HCT116 (cell line): ENCODE measurements at regions not wholly inside any gene's neighbourhood (a gene's known extent, or its start where the extent isn't known, plus 50 kb on each side); places are given as distances from the start of the nearest gene placed in this dataset.

Experiments used
- ATAC-seq: fragments of 200-7000 bp; cut with Tn5 transposase; 2 replicates; pipeline ENCODE4 v1.9.1; 2020; ENCODE audit warnings: mild to moderate bottlenecking, moderate library complexity
- BruUV-seq: library from RNA; stranded (reverse); fragments of 400-500 nt; replicated peaks from 2 replicates; lab custom pipeline; 2021; lab: Mats Ljungman, UMichigan
- CTCF ChIA-PET: fragments of 300-600 bp; sonication (Branson Sonifier 250); formaldehyde crosslinking; loops from one replicate; lab custom pipeline; 2021; ENCODE audit warnings: antibody characterized with exemption; lab: Charles Lee
- POLR2A ChIA-PET: fragments of 300-600, 350-600 bp; sonication (Branson Sonifier 250); formaldehyde crosslinking; loops from one replicate; lab custom pipeline; 2021; ENCODE audit warnings: antibody characterized with exemption; lab: Charles Lee
- RAD21 ChIA-PET, 2 experiments: fragments of 300-600 bp; sonication (Branson Sonifier 250); formaldehyde crosslinking; loops; one replicate each; lab custom pipeline; 2023; ENCODE audit warnings: low total read pairs in 2 of 2; ENCODE audit not compliant: uncharacterized antibody in 2 of 2, unreplicated experiment in 2 of 2, low non-redundant PET in 1 of 2; lab: Charles Lee
- DNase-seq: peaks from one replicate; pipeline ENCODE4 v3.0.0-alpha.2; 2010; ENCODE audit warnings: low read depth, low spot score
- H2AFZ ChIP-seq: fragments of 200-600 bp; shearing (Covaris generic), sonication (generic); 2 replicates; pipeline ENCODE4 v1.6.1; 2017; ENCODE audit warnings: low read depth, mixed run types, mixed read lengths, antibody characterized with exemption, low read length; ENCODE audit not compliant: poor library complexity, severe bottlenecking
- H3K27ac ChIP-seq: 2 replicates; pipeline ENCODE4 v1.5.1; 2012; ENCODE audit warnings: low read depth, low read length
- H3K27me3 ChIP-seq: fragments of 200-600 bp; sonication (generic); 2 replicates; pipeline ENCODE4 v1.6.1; 2016; ENCODE audit warnings: mixed run types, low read length, mixed read lengths; ENCODE audit not compliant: insufficient read depth
- H3K36me3 ChIP-seq, 2 experiments: fragments of 200-500 bp in 1 of 2; fragments of 200-600 bp in 1 of 2; sonication (Bioruptor generic) in 1 of 2; sonication (generic) in 1 of 2; 2 replicates each; pipeline versions ENCODE4 v1.5.1 to v1.6.1; 2014 to 2016; ENCODE audit warnings: low read length in 2 of 2, inconsistent platforms in 1 of 2, mixed read lengths in 1 of 2, mixed run types in 1 of 2; ENCODE audit not compliant: insufficient read depth in 2 of 2, control insufficient read depth in 1 of 2
- H3K4me1 ChIP-seq, 2 experiments: fragments of 200-600 bp in 1 of 2; sonication (generic) in 1 of 2; 2 replicates each; pipeline versions ENCODE4 v1.5.1 to v1.6.1; 2012 to 2017; ENCODE audit warnings: low read length in 2 of 2, inconsistent platforms in 1 of 2, mild to moderate bottlenecking in 1 of 2, mixed read lengths in 1 of 2, mixed run types in 1 of 2, moderate library complexity in 1 of 2; ENCODE audit not compliant: insufficient read depth in 2 of 2, control insufficient read depth in 1 of 2
- H3K4me2 ChIP-seq: fragments of 200-600 bp; sonication (generic); 2 replicates; pipeline ENCODE4 v1.6.1; 2017; ENCODE audit warnings: mixed run types, low read length, mixed read lengths
- H3K4me3 ChIP-seq, 2 experiments: fragments of 200-600 bp in 1 of 2; sonication (generic) in 1 of 2; replicated peaks in 1 of 2; 2 replicates each; pipeline ENCODE4 v1.5.1; 2011 to 2016; ENCODE audit warnings: low read length in 2 of 2, control low read depth in 1 of 2, low read depth in 1 of 2, mild to moderate bottlenecking in 1 of 2, mixed read lengths in 1 of 2, mixed run types in 1 of 2
- H3K79me2 ChIP-seq: fragments of 200-600 bp; sonication (generic); 2 replicates; pipeline ENCODE4 v1.6.1; 2017; ENCODE audit warnings: mild to moderate bottlenecking, mixed run types, low read length, moderate library complexity, mixed read lengths; ENCODE audit not compliant: insufficient read depth
- H3K9ac ChIP-seq: fragments of 200-600 bp; sonication (generic); 2 replicates; pipeline ENCODE4 v1.6.1; 2016; ENCODE audit warnings: low read length, mixed read lengths
- H3K9me2 ChIP-seq: fragments of 200-600 bp; sonication (generic), shearing (Covaris generic); 2 replicates; pipeline ENCODE4 v1.6.1; 2017; ENCODE audit warnings: mixed run types, mild to moderate bottlenecking, moderate library complexity; ENCODE audit not compliant: insufficient read depth
- H3K9me3 ChIP-seq, 2 experiments: fragments of 200-500 bp in 1 of 2; fragments of 200-600 bp in 1 of 2; sonication (Bioruptor generic) in 1 of 2; sonication (generic) in 1 of 2; 2 replicates each; pipeline ENCODE4 v1.6.1; 2014 to 2017; ENCODE audit warnings: low read length in 2 of 2, mixed read lengths in 2 of 2, inconsistent platforms in 1 of 2, low read depth in 1 of 2, mild to moderate bottlenecking in 1 of 2, mixed run types in 1 of 2, moderate library complexity in 1 of 2; ENCODE audit not compliant: control insufficient read depth in 1 of 2, insufficient read depth in 1 of 2
- H4K20me1 ChIP-seq: fragments of 200-600 bp; sonication (generic), shearing (Covaris generic); 2 replicates; pipeline ENCODE4 v1.6.1; 2017; ENCODE audit warnings: mixed run types, mild to moderate bottlenecking, moderate library complexity; ENCODE audit not compliant: insufficient read depth
- ELF1 ChIP-seq: IDR thresholded peaks from 2 replicates; pipeline ENCODE4 v1.6.1; 2012; ENCODE audit warnings: low read depth, borderline replicate concordance
- POLR2A ChIP-seq: IDR thresholded peaks from 2 replicates; pipeline ENCODE4 v1.7.0; 2011; ENCODE audit warnings: borderline replicate concordance; ENCODE audit not compliant: insufficient read depth, insufficient read length; ENCODE audit errors: extremely low read depth
- SIN3A ChIP-seq: IDR thresholded peaks from 2 replicates; pipeline ENCODE4 v1.6.1; 2012; ENCODE audit warnings: low read depth
- SP1 ChIP-seq: IDR thresholded peaks from 2 replicates; pipeline ENCODE4 v1.6.1; 2012; ENCODE audit warnings: low read depth
- SRF ChIP-seq: IDR thresholded peaks from 2 replicates; pipeline ENCODE4 v1.6.1; 2012; ENCODE audit warnings: low read depth
- ZFX ChIP-seq: fragments of 450-650 bp; IDR thresholded peaks from 2 replicates; pipeline ENCODE4 v1.6.1; 2017
- ZNF274 ChIP-seq: fragments of 200-500 bp; sonication (Bioruptor generic); IDR thresholded peaks from 2 replicates; pipeline ENCODE4 v1.6.1; 2014; ENCODE audit warnings: mild to moderate bottlenecking, low read depth, low read length, inconsistent platforms
- intact Hi-C: fragments of 100-400 bp; cut with micrococcal nuclease; formaldehyde crosslinking; loops from 2 replicates; pipeline ENCODE4 v1.10.0; 2022
- TF ChIP-seq, protein P1 (sequence below): IDR thresholded peaks from 2 replicates; pipeline ENCODE4 v1.6.1; 2012
- TF ChIP-seq, protein P2 (sequence below): IDR thresholded peaks from 2 replicates; pipeline ENCODE4 v1.6.1; 2012; ENCODE audit warnings: low read depth

DNA sequence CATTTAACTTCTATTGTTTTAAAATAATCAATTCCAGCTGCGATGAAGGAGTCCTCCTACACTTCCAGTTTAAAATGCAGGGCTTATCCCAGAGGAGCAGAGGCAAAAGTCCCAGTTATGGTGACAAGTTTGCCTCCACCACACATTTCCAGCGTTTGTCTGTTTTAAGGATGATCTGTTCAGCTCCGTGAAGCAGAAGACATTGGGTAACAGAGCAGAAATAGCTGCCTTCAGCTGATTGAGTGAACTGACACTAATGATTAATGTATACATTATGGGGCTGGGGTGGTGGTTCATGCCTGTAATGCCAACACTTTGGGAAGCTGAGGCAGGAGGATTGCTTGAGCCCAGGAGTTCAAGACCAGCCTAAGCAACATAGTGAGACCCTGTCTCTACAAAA, 127.6 kb downstream of the HSD17B3 start:
- RAD21 ChIA-PET, result no interaction called here
- CTCF ChIA-PET, result no interaction called here
- no TSS peak for BruUV-seq

DNA sequence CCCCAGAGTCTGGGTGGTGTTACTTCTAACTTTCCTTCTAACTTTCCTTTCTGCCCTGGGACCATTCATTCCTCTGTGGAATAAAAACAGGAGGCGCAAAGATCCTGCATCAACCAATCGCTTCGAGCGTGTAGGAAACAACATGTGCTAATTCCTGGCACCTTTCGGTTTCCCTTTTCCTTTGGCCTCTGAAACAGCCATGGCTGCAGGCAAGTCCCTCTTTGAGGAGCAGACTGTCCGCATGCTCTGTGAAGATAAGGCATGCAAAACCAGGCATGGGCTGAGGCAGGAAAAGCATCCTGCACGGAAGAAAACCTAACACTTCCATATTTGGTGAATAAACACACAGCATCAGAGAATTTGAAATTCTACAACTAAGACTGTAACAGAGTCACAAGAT, 128.3 kb downstream of the HSD17B3 start:
- intact Hi-C loops, result no loop called here
- POLR2A ChIA-PET, result no interaction called here
- no peak for TF ChIP-seq SIN3A
- TF ChIP-seq SP1, result no peak
- no peak for TF ChIP-seq ZFX
- no peak for TF ChIP-seq ELF1
- TF ChIP-seq, protein P1, sequence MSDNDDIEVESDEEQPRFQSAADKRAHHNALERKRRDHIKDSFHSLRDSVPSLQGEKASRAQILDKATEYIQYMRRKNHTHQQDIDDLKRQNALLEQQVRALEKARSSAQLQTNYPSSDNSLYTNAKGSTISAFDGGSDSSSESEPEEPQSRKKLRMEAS, result no peak
- TF ChIP-seq, protein P2, sequence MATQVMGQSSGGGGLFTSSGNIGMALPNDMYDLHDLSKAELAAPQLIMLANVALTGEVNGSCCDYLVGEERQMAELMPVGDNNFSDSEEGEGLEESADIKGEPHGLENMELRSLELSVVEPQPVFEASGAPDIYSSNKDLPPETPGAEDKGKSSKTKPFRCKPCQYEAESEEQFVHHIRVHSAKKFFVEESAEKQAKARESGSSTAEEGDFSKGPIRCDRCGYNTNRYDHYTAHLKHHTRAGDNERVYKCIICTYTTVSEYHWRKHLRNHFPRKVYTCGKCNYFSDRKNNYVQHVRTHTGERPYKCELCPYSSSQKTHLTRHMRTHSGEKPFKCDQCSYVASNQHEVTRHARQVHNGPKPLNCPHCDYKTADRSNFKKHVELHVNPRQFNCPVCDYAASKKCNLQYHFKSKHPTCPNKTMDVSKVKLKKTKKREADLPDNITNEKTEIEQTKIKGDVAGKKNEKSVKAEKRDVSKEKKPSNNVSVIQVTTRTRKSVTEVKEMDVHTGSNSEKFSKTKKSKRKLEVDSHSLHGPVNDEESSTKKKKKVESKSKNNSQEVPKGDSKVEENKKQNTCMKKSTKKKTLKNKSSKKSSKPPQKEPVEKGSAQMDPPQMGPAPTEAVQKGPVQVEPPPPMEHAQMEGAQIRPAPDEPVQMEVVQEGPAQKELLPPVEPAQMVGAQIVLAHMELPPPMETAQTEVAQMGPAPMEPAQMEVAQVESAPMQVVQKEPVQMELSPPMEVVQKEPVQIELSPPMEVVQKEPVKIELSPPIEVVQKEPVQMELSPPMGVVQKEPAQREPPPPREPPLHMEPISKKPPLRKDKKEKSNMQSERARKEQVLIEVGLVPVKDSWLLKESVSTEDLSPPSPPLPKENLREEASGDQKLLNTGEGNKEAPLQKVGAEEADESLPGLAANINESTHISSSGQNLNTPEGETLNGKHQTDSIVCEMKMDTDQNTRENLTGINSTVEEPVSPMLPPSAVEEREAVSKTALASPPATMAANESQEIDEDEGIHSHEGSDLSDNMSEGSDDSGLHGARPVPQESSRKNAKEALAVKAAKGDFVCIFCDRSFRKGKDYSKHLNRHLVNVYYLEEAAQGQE, result no peak
- TF ChIP-seq, all 23 proteins: peak for 0
- Histone ChIP-seq H3K4me2 (no peak overlapping the region), H3K4me3 (no peak overlapping the region), H3K27ac (no peak overlapping the region), H3K9ac (no peak overlapping the region), H3K27me3 (peaks cover 25% of the 10 kb centered on the region), H3K4me1 (no peaks in the 10 kb centered on the region; a peak in 1 of 4 replicates), H3K79me2 (no peaks in the 10 kb centered on the region), H3K9me3 (no peaks in the 10 kb centered on the region), H4K20me1 (no peaks in the 10 kb centered on the region), H2AFZ (no peak overlapping the region), H3K9me2 (no peaks in the 10 kb centered on the region), H3K36me3 (no peaks in the 10 kb centered on the region)
- DNase-seq (no peak), ATAC-seq (no peak)
- CTCF ChIA-PET, result no interaction called here
- BruUV-seq, result no TSS peak
- RAD21 ChIA-PET, result no interaction called here

More for the DNA sequence above, 127.6 kb downstream of the HSD17B3 start:
- POLR2A ChIA-PET, result no interaction called here
- no peak for TF ChIP-seq POLR2A
- TF ChIP-seq SRF, result no peak
- TF ChIP-seq ZNF274, result no peak
- no peaks in the 10 kb centered on the region for H3K9me2 ChIP-seq
- no peaks in the 10 kb centered on the region for H3K36me3 ChIP-seq
- H3K9me3 ChIP-seq, result no peaks in the 10 kb centered on the region
- no peaks in the 10 kb centered on the region; a peak in 1 of 4 replicates for H3K4me1 ChIP-seq
- H3K27ac ChIP-seq, result no peak overlapping the region
- no peaks in the 10 kb centered on the region for H4K20me1 ChIP-seq
- no peak overlapping the region for H3K4me2 ChIP-seq
- no peak for DNase-seq
- H3K9ac ChIP-seq, result no peak overlapping the region
- H2AFZ ChIP-seq, result no peak overlapping the region
- H3K27me3 ChIP-seq, result peaks cover 25% of the 10 kb centered on the region
- no peaks in the 10 kb centered on the region for H3K79me2 ChIP-seq
- ATAC-seq, result no peak
- intact Hi-C loops, result no loop called here
- H3K4me3 ChIP-seq, result no peak overlapping the region
